GM12864 (cell line): ENCODE measurements at regions not wholly inside any gene's neighbourhood (a gene's known extent, or its start where the extent isn't known, plus 50 kb on each side); places are given as distances from the start of the nearest gene placed in this dataset.
"Not testable (repeated sequence)": the region's sequence is repeated elsewhere in the genome, so short reads cannot be mapped to it uniquely, and the experiment has no call there.

Experiments used
- DNase-seq: peaks from one replicate; pipeline ENCODE4 v3.0.0-alpha.2; 2011; ENCODE audit warnings: low read depth
- H3K4me3 ChIP-seq: 2 replicates; pipeline ENCODE4 v1.5.1; 2011; ENCODE audit warnings: mild to moderate bottlenecking, low read depth, low read length, control low read depth
- TF ChIP-seq, protein P1 (sequence below): IDR thresholded peaks from 2 replicates; pipeline ENCODE4 v1.5.1; 2011; ENCODE audit warnings: low read depth, mild to moderate bottlenecking, moderate library complexity, low read length, control low read depth, inconsistent platforms; ENCODE audit errors: missing control alignments

DNA sequence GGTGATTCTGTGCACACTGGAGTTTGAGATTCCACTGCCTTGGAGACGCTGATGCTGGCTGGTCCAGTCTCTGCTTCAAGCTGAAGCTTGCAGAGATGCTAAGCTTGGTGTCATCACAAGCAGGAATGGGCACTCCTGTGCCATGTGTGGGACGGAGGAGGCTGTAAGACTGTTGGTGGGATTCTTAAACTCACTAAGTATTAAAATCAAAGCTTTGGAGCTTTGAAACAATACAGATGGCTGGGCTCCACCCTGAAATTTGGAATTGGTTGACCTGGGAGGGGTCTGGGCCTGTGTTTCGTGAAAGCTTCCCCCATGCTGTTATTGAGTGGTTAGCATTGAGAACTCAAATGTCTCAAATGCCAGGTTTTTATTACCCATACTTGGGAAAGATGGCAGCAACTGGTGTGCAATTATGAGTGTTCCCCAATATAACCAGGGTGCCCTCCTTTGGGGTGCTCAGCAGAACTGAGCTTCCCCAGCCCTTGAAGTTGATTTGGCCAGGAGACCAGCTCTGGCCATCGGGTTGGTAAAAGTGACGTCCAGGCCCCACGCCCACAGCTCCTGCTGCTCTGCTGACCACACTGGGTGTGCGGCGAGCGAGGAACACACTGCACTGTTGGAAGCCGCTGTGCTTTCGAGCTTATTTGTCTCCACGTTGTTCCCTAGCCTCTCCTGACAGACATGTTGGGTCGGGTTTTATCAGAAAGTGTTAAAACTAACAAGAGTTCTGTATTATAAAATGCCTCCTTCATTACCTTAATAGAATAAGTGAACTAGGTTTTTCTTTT is 377.7 kb downstream of the GLRX3 start:
- no peak for DNase-seq
- H3K4me3 ChIP-seq, result no peak overlapping the region
- TF ChIP-seq, protein P1, sequence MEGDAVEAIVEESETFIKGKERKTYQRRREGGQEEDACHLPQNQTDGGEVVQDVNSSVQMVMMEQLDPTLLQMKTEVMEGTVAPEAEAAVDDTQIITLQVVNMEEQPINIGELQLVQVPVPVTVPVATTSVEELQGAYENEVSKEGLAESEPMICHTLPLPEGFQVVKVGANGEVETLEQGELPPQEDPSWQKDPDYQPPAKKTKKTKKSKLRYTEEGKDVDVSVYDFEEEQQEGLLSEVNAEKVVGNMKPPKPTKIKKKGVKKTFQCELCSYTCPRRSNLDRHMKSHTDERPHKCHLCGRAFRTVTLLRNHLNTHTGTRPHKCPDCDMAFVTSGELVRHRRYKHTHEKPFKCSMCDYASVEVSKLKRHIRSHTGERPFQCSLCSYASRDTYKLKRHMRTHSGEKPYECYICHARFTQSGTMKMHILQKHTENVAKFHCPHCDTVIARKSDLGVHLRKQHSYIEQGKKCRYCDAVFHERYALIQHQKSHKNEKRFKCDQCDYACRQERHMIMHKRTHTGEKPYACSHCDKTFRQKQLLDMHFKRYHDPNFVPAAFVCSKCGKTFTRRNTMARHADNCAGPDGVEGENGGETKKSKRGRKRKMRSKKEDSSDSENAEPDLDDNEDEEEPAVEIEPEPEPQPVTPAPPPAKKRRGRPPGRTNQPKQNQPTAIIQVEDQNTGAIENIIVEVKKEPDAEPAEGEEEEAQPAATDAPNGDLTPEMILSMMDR, result no peak

DNA sequence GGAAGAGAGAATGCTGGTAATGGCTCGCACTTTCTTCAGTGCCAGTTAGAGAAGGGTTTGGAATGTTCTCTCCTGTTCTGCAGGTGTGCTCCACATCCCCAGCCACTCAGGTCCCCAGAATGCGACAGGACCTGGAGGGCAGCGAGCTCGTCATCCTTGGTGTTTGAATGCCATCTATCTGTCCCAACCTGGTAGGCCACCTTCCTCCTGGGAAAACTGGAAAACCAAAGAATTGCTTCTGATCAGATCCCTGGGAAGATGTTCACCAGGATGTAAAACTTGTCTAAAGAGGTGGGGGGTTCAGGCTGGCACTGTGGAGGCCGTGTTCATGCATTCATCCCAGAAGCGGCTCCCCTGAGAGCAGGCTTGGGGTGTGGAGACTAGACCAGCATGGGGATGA is 379.5 kb downstream of the GLRX3 start:
- DNase-seq, result no peak
- TF ChIP-seq, protein P1, result no peak
- H3K4me3 ChIP-seq, result no peak overlapping the region

- no peak for DNase-seq
- TF ChIP-seq, protein P1, result no peak
- no peak overlapping the region for H3K4me3 ChIP-seq
Measured at GRCh38 chr10:130516141-130516735, 380.0 kb downstream of the GLRX3 start.

DNA sequence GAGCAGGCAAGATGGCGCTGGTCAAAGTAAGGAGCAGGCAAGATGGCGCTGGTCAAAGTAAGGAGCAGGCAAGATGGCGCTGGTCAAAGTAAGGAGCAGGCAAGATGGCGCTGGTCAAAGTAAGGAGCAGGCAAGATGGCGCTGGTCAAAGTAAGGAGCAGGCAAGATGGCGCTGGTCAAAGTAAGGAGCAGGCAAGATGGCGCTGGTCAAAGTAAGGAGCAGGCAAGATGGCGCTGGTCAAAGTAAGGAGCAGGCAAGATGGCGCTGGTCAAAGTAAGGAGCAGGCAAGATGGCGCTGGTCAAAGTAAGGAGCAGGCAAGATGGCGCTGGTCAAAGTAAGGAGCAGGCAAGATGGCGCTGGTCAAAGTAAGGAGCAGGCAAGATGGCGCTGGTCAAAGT is 382.7 kb downstream of the GLRX3 start:
- H3K4me3 ChIP-seq, DNase-seq: not testable (repeated sequence)

DNA sequence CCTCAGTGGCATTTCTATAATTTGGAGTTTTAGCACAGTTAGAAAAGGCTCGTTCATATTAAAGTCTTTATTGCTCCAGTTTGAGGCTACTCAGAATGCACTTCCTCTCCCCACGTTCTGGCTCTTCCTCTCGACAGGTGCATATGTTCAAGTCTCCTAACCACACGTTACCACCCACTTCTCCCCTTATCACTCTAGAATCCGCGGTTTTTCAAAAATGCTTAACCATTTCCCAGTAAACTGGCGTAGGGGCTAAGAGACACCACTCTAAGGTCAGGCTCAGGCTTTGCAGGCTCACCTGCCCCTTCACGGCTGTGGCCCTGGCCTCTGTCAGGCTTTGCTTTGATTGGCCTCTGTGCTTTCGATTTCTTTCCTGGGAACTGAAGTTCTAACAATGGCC is 383.6 kb downstream of the GLRX3 start:
- no peak overlapping the region for H3K4me3 ChIP-seq
- TF ChIP-seq, protein P1, result no peak
- DNase-seq, result no peak

DNA sequence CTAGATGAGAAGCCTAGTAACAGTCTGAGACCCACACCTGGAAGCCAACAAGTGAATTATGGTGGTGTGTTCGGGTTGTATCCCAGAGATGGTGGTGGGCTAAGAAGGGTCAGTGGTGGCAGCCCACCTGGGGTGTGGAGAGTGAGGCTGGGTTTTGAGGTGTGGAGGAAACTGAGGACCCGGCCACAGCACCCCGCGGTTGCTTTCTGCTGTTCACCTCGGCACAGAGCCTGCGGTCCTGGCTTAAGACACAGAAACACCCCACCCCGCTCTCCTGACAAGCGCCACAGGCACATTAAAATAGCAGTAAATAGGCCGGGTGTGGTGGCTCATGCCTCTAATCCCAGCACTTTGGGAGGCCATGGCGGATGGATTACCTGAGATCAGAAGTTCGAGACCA is 395.1 kb downstream of the GLRX3 start:
- TF ChIP-seq, protein P1, result no peak
- H3K4me3 ChIP-seq, result no peak overlapping the region
- DNase-seq, result no peak

DNA sequence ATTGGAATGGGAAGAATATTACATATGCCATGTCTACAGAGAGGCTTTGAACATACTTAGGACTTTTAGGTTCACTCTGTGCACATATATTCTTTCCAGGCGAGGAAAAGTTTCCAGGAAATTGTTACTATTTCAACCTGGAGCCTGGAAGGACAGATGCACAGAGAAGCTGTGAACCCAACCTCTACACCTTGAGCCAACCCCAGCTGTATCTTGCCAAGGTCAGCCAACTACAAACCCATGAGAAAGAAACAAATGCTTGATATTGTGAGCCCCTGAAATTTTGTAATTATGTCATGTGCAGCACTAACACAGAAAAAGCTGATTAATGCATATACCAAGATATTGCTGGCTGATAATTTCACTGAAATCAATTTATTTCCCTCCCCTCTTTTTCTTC is 404.9 kb downstream of the GLRX3 start:
- DNase-seq, result no peak
- TF ChIP-seq, protein P1, result no peak
- H3K4me3 ChIP-seq, result no peak overlapping the region
